Mucosa of descending colon (tissue), 3 donors: ENCODE measurements at regions not wholly inside any gene's neighbourhood (a gene's known extent, or its start where the extent isn't known, plus 50 kb on each side); places are given as distances from the start of the nearest gene placed in this dataset.

Source experiments
- ATAC-seq: fragments of 200-7000 bp; cut with Tn5 transposase; one replicate; pipeline ENCODE4 v1.9.1; 2020; ENCODE audit warnings: mild to moderate bottlenecking, moderate library complexity
- DNase-seq, 3 donors: peaks; one replicate each; pipeline ENCODE4 v3.0.0-alpha.2; 2020
- H3K36me3 ChIP-seq: fragments of 200-600 bp; one replicate; pipeline ENCODE4 v1.8.0; 2021; ENCODE audit warnings: low read depth, mild to moderate bottlenecking
- H3K4me1 ChIP-seq: fragments of 200-600 bp; one replicate; pipeline ENCODE4 v1.8.0; 2021; ENCODE audit warnings: low read depth, mild to moderate bottlenecking
- H3K4me3 ChIP-seq: fragments of 200-600 bp; one replicate; pipeline ENCODE4 v1.8.0; 2021; ENCODE audit warnings: mild to moderate bottlenecking
- H3K9me3 ChIP-seq: fragments of 200-600 bp; one replicate; pipeline ENCODE4 v1.8.0; 2021; ENCODE audit warnings: mild to moderate bottlenecking
- intact Hi-C, 2 donors: fragments of 100-400 bp; cut with DNase I in 1 of 2; cut with micrococcal nuclease in 1 of 2; formaldehyde crosslinking; loops; one replicate each; pipeline versions ENCODE4 v1.11.0 to v1.11.1; 2022; cut with DNase I, micrococcal nuclease
- TF ChIP-seq, protein P1 (sequence below): fragments of 200-600 bp; IDR thresholded peaks from one replicate; pipeline ENCODE4 v1.8.0; 2022; ENCODE audit warnings: antibody characterized with exemption, mild to moderate bottlenecking
- donor health status: DM: no; HTN: no; CAD: no; lungs with moderate emphysema.
- donor health status: DM: no; HTN: no; CAD: no.
- donor health status: DM: no; HTN: yes; CAD: no.

DNA sequence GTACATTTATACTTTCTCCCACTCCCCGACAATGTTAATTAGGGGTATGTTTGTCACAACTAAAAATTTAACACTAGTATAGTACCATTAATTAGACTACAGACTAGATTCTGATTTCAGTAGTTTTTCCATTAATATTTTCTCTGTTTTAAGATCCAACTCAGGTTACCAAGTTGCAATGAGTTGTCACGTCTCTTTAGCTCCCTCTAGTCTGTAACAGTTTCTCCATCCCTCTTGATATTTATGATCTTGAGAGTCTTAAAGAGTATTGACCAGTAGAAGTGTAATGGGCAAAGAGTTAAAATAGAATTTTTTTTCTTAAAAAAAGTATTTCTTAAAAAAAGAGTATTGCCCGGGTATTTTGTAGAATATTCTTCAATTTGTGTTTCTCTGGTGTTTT is 598.1 kb downstream of the TBC1D4 start:
- Histone ChIP-seq H3K9me3 (no peaks in the 10 kb centered on the region), H3K36me3 (no peaks in the 10 kb centered on the region), H3K4me1 (no peaks in the 10 kb centered on the region), H3K4me3 (no peak overlapping the region)
- no peak for DNase-seq
- intact Hi-C loops: no loop called here
- ATAC-seq: no peak
- TF ChIP-seq, protein P1, sequence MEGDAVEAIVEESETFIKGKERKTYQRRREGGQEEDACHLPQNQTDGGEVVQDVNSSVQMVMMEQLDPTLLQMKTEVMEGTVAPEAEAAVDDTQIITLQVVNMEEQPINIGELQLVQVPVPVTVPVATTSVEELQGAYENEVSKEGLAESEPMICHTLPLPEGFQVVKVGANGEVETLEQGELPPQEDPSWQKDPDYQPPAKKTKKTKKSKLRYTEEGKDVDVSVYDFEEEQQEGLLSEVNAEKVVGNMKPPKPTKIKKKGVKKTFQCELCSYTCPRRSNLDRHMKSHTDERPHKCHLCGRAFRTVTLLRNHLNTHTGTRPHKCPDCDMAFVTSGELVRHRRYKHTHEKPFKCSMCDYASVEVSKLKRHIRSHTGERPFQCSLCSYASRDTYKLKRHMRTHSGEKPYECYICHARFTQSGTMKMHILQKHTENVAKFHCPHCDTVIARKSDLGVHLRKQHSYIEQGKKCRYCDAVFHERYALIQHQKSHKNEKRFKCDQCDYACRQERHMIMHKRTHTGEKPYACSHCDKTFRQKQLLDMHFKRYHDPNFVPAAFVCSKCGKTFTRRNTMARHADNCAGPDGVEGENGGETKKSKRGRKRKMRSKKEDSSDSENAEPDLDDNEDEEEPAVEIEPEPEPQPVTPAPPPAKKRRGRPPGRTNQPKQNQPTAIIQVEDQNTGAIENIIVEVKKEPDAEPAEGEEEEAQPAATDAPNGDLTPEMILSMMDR: no peak

DNA sequence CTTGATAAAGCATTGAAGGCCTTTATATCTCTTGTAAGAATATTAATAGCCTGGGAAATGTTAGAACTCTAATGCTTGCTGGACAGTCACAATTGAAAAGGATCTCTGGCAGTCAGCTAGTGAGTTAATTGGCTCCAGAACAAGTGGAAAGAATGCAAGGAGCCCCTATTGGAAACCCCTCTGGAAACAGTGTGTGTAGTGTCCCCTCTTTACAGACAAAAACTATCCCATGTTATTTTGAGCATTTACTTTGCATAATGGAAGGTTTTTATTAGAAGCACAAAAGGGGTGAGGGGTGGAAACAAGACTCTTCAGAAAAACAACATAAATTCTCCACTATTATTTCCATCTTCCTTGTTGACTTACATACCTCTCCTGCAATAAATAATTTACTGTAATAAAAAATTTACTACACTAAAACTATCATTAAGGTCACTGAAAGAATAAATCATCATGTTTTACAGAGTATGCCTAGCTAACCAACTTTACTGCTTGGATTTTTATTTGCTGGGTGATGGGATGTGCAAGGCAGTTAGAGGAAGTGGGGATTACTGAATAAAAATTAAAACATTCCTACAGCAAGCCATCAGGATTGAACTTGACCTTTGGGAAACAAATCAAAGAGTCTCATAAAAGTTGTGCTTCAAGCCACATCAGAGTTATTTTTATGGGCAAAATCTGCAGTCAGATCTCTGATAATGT is 610.4 kb downstream of the TBC1D4 start:
- ATAC-seq (no peak), DNase-seq (no peak)
- H3K9me3 ChIP-seq: peaks cover 6% of the 10 kb centered on the region
- intact Hi-C loops: loop anchor here in 1 of 2 donors (10.0 kb wide), 1 partner anchor 53 kb away; no protein-coding TSS in a partner anchor
- no peaks in the 10 kb centered on the region for H3K36me3 ChIP-seq
- H3K4me1 ChIP-seq: no peaks in the 10 kb centered on the region
- TF ChIP-seq, protein P1: no peak
- no peak overlapping the region for H3K4me3 ChIP-seq

DNA sequence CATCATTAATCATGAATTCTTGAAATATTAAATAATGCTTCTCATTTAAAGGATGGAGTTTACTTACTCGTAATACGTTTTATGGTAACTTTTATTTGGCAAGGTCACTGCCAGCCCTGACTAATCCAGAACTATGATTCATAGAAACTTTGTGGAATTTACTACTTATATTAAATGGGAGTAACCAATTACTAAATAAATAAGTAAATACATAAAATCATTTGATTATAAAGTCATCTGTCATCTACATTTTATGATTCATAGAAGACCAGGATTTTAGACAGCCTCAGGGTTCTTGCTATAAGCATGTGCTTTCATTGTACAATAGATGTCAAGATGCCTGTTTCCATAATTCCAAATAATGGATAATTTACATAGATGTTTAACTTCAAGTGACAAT is 611.1 kb downstream of the TBC1D4 start:
- no peak for ATAC-seq
- DNase-seq: no peak
- Histone ChIP-seq H3K4me3 (no peak overlapping the region), H3K9me3 (peaks cover 6% of the 10 kb centered on the region), H3K4me1 (no peaks in the 10 kb centered on the region), H3K36me3 (no peaks in the 10 kb centered on the region)
- TF ChIP-seq, protein P1: no peak
- intact Hi-C loops: loop anchor here in 1 of 2 donors (10.0 kb wide), 1 partner anchor 54 kb away; no protein-coding TSS in a partner anchor

DNA sequence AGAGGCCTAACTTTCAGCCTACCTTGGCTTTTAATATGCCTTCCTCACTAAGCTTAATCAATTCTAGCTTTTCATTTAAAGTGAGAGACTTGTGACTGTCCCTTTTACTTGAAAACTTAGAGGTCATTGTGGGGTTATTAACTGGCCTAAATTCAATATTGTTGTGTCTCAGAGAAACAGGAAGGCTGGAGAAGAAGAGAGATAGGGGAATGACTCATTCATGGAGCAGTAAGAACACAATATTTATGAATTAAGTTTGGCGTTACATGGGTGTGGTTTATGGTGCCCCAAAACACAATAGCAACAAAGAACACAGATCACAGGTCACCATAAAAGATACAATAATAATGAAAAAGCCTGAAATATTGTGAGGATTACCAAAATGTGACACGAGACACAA is 612.1 kb downstream of the TBC1D4 start:
- no peak overlapping the region for H3K4me3 ChIP-seq
- H3K36me3 ChIP-seq: no peaks in the 10 kb centered on the region
- no peak for DNase-seq
- no peak for ATAC-seq
- intact Hi-C loops: loop anchor here in 1 of 2 donors (10.0 kb wide), 1 partner anchor 55 kb away; no protein-coding TSS in a partner anchor
- TF ChIP-seq, protein P1: no peak
- H3K4me1 ChIP-seq: no peaks in the 10 kb centered on the region
- peaks cover 6% of the 10 kb centered on the region for H3K9me3 ChIP-seq

DNA sequence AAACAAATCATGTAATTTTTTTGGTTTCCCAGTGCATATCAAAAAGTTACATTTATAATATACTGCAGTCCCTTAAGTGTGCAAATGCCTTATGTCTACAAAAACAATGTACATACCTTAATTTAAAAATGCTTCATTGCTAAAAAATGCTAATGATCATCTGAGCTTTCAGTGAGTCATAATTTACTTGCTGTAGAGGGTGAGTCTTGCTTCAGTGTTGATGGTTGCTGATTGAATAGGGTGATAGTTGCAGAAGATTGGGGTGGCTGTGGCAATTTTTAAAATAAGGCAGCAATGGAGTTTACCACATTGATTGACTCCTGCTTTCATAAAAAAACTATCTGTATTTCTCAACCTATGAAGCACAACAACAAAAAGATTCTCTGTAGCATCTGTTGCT is 613.9 kb downstream of the TBC1D4 start:
- intact Hi-C loops: no loop called here
- DNase-seq (no peak), ATAC-seq (no peak)
- peaks cover 6% of the 10 kb centered on the region for H3K9me3 ChIP-seq
- no peak overlapping the region for H3K4me3 ChIP-seq
- no peaks in the 10 kb centered on the region for H3K4me1 ChIP-seq
- TF ChIP-seq, protein P1: no peak
- no peaks in the 10 kb centered on the region for H3K36me3 ChIP-seq
